Naive thymus-derived CD4-positive, alpha-beta T cell (primary cell): ENCODE measurements at regions not wholly inside any gene's neighbourhood (a gene's known extent, or its start where the extent isn't known, plus 50 kb on each side); places are given as distances from the start of the nearest gene placed in this dataset.

ENCODE experiments used
- ATAC-seq: fragments of 150-1000 bp; cut with Tn5 transposase; 2 replicates; pipeline ENCODE4 v1.10.0; 2021; ENCODE audit warnings: mild to moderate bottlenecking, moderate library complexity
- CTCF ChIA-PET: fragments of 350-600 bp; sonication (Branson Sonifier 250); formaldehyde crosslinking; loops from one replicate; lab custom pipeline; 2021; ENCODE audit warnings: antibody characterized with exemption; lab: Charles Lee
- POLR2A ChIA-PET: fragments of 350-600 bp; sonication (Branson Sonifier 250); formaldehyde crosslinking; loops from one replicate; lab custom pipeline; 2021; ENCODE audit warnings: antibody characterized with exemption, inconsistent platforms; lab: Charles Lee
- DNase-seq, 9 donors: peaks; one replicate each; pipeline versions ENCODE4 v3.0.0 to v3.0.0-alpha.2; 2020 to 2022; ENCODE audit warnings: mixed read lengths in 1 of 9
- H3K27ac ChIP-seq: one replicate; pipeline ENCODE4 v1.7.0; 2013; ENCODE audit warnings: mild to moderate bottlenecking, low read depth, low read length, moderate library complexity
- H3K27me3 ChIP-seq, 2 donors: one replicate each; pipeline ENCODE4 v1.7.0; 2013; ENCODE audit warnings: low read length in 2 of 2, mild to moderate bottlenecking in 2 of 2, moderate library complexity in 2 of 2; ENCODE audit not compliant: control insufficient read depth in 2 of 2, insufficient read depth in 2 of 2
- H3K36me3 ChIP-seq, 3 experiments: 1 replicate in 2 of 3; 2 replicates in 1 of 3; pipeline ENCODE4 v1.7.0; 2013; ENCODE audit warnings: low read length in 3 of 3, mild to moderate bottlenecking in 3 of 3, moderate library complexity in 1 of 3; ENCODE audit not compliant: insufficient read depth in 3 of 3, control insufficient read depth in 2 of 3
- H3K4me1 ChIP-seq, 2 donors: one replicate each; pipeline ENCODE4 v1.7.0; 2013; ENCODE audit warnings: low read length in 2 of 2, mild to moderate bottlenecking in 2 of 2, moderate library complexity in 1 of 2; ENCODE audit not compliant: control insufficient read depth in 2 of 2, insufficient read depth in 2 of 2
- H3K4me3 ChIP-seq: 2 replicates; pipeline ENCODE4 v1.7.0; 2013; ENCODE audit warnings: mild to moderate bottlenecking, low read length
- H3K9me3 ChIP-seq, 3 experiments: 1 replicate in 2 of 3; 2 replicates in 1 of 3; pipeline ENCODE4 v1.7.0; 2013; ENCODE audit warnings: low read length in 3 of 3; ENCODE audit not compliant: control insufficient read depth in 2 of 3
- H3K27ac Mint-ChIP-seq, 9 donors: one replicate each; pipeline ENCODE4 v1.8.0; 2020 to 2022; ENCODE audit warnings: mixed read lengths in 9 of 9, mild to moderate bottlenecking in 8 of 9, moderate library complexity in 5 of 9, inconsistent platforms in 2 of 9
- H3K27me3 Mint-ChIP-seq, 5 donors: one replicate each; pipeline ENCODE4 v1.8.0; 2021 to 2022; ENCODE audit warnings: mixed read lengths in 5 of 5, mild to moderate bottlenecking in 1 of 5
- H3K36me3 Mint-ChIP-seq, 5 donors: one replicate each; pipeline ENCODE4 v1.8.0; 2020 to 2022; ENCODE audit warnings: mixed read lengths in 5 of 5, mild to moderate bottlenecking in 3 of 5, inconsistent platforms in 1 of 5
- H3K4me1 Mint-ChIP-seq, 7 donors: one replicate each; pipeline ENCODE4 v1.8.0; 2020 to 2022; ENCODE audit warnings: mixed read lengths in 7 of 7, mild to moderate bottlenecking in 3 of 7, inconsistent platforms in 1 of 7
- H3K4me3 Mint-ChIP-seq, 10 donors: one replicate each; pipeline ENCODE4 v1.8.0; 2020 to 2022; ENCODE audit warnings: mild to moderate bottlenecking in 10 of 10, mixed read lengths in 10 of 10, moderate library complexity in 6 of 10, inconsistent platforms in 2 of 10
- H3K9me3 Mint-ChIP-seq, 11 donors: one replicate each; pipeline ENCODE4 v1.8.0; 2020 to 2022; ENCODE audit warnings: mixed read lengths in 11 of 11, mild to moderate bottlenecking in 4 of 11, inconsistent platforms in 1 of 11, moderate library complexity in 1 of 11
- intact Hi-C, 2 donors: fragments of 100-400 bp; cut with micrococcal nuclease; formaldehyde crosslinking; loops; one replicate each; pipeline ENCODE4 v1.15.1; 2023

DNA sequence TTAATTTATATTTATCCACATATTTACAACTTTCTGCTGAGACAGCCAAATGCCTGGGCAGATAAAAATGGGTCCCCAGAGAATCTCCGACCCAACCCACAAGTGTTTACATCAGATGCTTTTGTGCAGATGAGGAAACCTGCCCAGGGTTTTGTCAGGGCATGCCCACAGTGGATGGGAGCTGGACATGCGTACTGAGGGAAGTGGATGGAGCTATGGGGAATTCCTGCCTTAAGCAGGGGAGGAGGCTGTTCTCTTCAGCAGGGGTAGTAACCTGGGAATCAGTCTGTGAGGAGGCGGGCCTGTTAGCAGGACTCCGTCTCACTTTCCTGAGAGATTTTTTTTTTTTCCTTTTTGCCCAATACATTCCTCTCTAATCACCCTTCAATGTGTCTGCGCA lies 122.9 kb downstream of the RFC3 start:
- Mint-ChIP-seq H3K4me3 (no peak overlapping the region), H3K9me3 (peaks cover 0 to 1% (median 0%) of the 10 kb centered on the region in 11 donors), H3K27ac (no peak overlapping the region), H3K27me3 (no peaks in the 10 kb centered on the region), H3K4me1 (no peaks in the 10 kb centered on the region), H3K36me3 (peaks cover 0 to 15% (median 0%) of the 10 kb centered on the region in 5 donors)
- H3K9me3 ChIP-seq = no peaks in the 10 kb centered on the region
- ATAC-seq = no peak
- ChIA-PET CTCF (no interaction called here), POLR2A (no interaction called here)
- intact Hi-C loops = no loop called here
- no peak overlapping the region for H3K27ac ChIP-seq
- no peak for DNase-seq
- H3K36me3 ChIP-seq = no peaks in the 10 kb centered on the region
- no peaks in the 10 kb centered on the region for H3K4me1 ChIP-seq
- H3K4me3 ChIP-seq = no peak overlapping the region
- no peaks in the 10 kb centered on the region for H3K27me3 ChIP-seq

GRCh38 chr13:33945477-33945876 lies 127.5 kb downstream of the RFC3 start:
- Mint-ChIP-seq H3K4me1 (no peaks in the 10 kb centered on the region), H3K36me3 (peaks cover 0 to 24% (median 4%) of the 10 kb centered on the region in 5 donors), H3K27ac (no peak overlapping the region), H3K4me3 (no peak overlapping the region), H3K27me3 (no peaks in the 10 kb centered on the region), H3K9me3 (peaks cover 0 to 2% (median 0%) of the 10 kb centered on the region in 11 donors)
- intact Hi-C loops = no loop called here
- Histone ChIP-seq H3K36me3 (no peaks in the 10 kb centered on the region), H3K4me3 (no peak overlapping the region), H3K4me1 (no peaks in the 10 kb centered on the region), H3K27ac (no peak overlapping the region), H3K27me3 (no peaks in the 10 kb centered on the region), H3K9me3 (no peaks in the 10 kb centered on the region)
- ATAC-seq (no peak), DNase-seq (no peak)
- ChIA-PET POLR2A (no interaction called here), CTCF (no interaction called here)

GRCh38 chr13:33953203-33953602 lies 135.3 kb downstream of the RFC3 start:
- CTCF ChIA-PET = no interaction called here
- H3K36me3 Mint-ChIP-seq = no peaks in the 10 kb centered on the region
- ATAC-seq = no peak

DNA sequence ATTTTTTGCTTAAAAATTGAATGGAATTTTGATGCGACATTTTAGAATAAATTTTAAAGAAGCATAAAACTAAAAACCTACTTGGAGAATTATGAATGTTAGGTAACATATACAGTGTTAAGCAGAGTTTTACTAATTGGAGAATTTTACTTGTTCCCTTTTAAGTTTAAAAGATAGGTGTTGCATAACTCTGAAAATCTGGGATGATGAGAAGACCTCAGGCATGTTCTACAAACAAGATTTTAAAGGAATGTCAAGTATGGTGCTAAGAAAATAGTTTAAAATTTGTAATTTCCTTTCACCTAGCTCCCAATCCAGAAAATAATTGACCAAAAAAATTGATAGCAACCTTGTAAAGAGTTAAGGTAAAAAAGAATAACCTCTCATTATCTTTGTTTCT lies 135.8 kb downstream of the RFC3 start:
- ChIA-PET CTCF (no interaction called here), POLR2A (no interaction called here)
- Histone ChIP-seq H3K4me3 (no peak overlapping the region), H3K27me3 (no peaks in the 10 kb centered on the region), H3K27ac (no peak overlapping the region), H3K4me1 (no peaks in the 10 kb centered on the region), H3K36me3 (no peaks in the 10 kb centered on the region), H3K9me3 (no peaks in the 10 kb centered on the region)
- H3K36me3 Mint-ChIP-seq = no peaks in the 10 kb centered on the region
- DNase-seq (no peak), ATAC-seq (no peak)
- H3K9me3 Mint-ChIP-seq = no peaks in the 10 kb centered on the region
- intact Hi-C loops = no loop called here
- no peak overlapping the region for H3K4me3 Mint-ChIP-seq
- H3K27me3 Mint-ChIP-seq = no peaks in the 10 kb centered on the region
- H3K4me1 Mint-ChIP-seq = no peaks in the 10 kb centered on the region
- no peak overlapping the region for H3K27ac Mint-ChIP-seq

More at GRCh38 chr13:33953203-33953602, 135.3 kb downstream of the RFC3 start:
- no peak overlapping the region for H3K27ac ChIP-seq
- no peaks in the 10 kb centered on the region for H3K27me3 Mint-ChIP-seq
- no peaks in the 10 kb centered on the region for H3K27me3 ChIP-seq
- POLR2A ChIA-PET = no interaction called here
- no peak overlapping the region for H3K4me3 Mint-ChIP-seq
- H3K9me3 ChIP-seq = no peaks in the 10 kb centered on the region
- H3K4me1 Mint-ChIP-seq = no peaks in the 10 kb centered on the region
- intact Hi-C loops = no loop called here
- H3K4me3 ChIP-seq = no peak overlapping the region
- H3K27ac Mint-ChIP-seq = no peak overlapping the region
- H3K4me1 ChIP-seq = no peaks in the 10 kb centered on the region
- H3K9me3 Mint-ChIP-seq = no peaks in the 10 kb centered on the region
- no peaks in the 10 kb centered on the region for H3K36me3 ChIP-seq
- no peak for DNase-seq

DNA sequence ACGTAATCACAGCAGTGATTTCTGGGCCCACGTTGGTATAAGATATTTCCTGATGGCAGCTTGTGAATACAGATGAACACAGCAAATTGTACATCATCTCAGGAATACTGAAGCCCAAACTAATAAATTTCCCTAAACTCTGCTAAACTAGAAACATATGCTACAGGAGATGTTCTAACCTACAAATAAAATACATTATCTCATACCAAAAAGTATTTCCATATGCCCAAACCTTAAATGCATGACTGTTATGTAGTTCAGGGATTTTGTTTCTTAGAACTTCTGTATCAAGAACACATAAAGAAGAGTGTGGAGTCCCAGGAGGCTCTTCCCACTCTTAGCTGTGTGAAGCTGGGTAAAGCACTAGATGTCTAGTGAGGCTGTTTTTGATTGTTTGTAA lies 138.4 kb downstream of the RFC3 start:
- POLR2A ChIA-PET = no interaction called here
- Mint-ChIP-seq H3K27ac (no peak overlapping the region), H3K27me3 (no peaks in the 10 kb centered on the region), H3K4me3 (no peak overlapping the region), H3K4me1 (no peaks in the 10 kb centered on the region), H3K9me3 (no peaks in the 10 kb centered on the region), H3K36me3 (peaks cover 0 to 4% (median 0%) of the 10 kb centered on the region in 5 donors)
- Histone ChIP-seq H3K36me3 (no peaks in the 10 kb centered on the region), H3K4me1 (no peaks in the 10 kb centered on the region), H3K9me3 (no peaks in the 10 kb centered on the region), H3K27ac (no peak overlapping the region), H3K27me3 (no peaks in the 10 kb centered on the region), H3K4me3 (no peak overlapping the region)
- CTCF ChIA-PET = no interaction called here
- DNase-seq = no peak
- ATAC-seq = no peak
- intact Hi-C loops = no loop called here

DNA sequence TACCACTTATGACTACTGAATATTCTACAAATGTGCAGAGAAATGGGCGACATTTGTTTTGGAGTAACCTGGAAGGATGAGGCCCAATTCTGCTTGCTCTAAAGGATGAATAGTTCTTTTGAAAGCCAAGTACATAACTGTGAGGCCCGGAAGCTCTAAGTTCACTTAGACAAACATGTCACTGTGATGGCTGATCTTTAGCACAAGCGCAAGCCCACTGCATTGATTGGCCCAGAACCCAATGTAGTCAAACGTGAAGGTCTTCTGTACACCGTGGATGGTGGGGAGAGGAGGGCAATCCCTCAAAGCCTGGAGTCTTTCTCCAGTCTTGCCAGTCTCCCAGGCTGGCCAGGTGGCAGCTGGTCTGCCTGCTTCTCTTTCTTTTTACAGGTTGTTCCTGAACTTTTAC lies 139.6 kb downstream of the RFC3 start:
- Histone ChIP-seq H3K27me3 (no peaks in the 10 kb centered on the region), H3K9me3 (no peaks in the 10 kb centered on the region), H3K27ac (no peak overlapping the region), H3K4me3 (no peak overlapping the region), H3K36me3 (no peaks in the 10 kb centered on the region), H3K4me1 (no peaks in the 10 kb centered on the region)
- no peaks in the 10 kb centered on the region for H3K4me1 Mint-ChIP-seq
- H3K27me3 Mint-ChIP-seq = no peaks in the 10 kb centered on the region
- no peak for ATAC-seq
- no peaks in the 10 kb centered on the region for H3K9me3 Mint-ChIP-seq
- peaks cover 0 to 4% (median 0%) of the 10 kb centered on the region in 5 donors for H3K36me3 Mint-ChIP-seq
- H3K27ac Mint-ChIP-seq = no peak overlapping the region
- POLR2A ChIA-PET = no interaction called here
- CTCF ChIA-PET = no interaction called here
- no peak for DNase-seq
- no peak overlapping the region for H3K4me3 Mint-ChIP-seq
- intact Hi-C loops = no loop called here

DNA sequence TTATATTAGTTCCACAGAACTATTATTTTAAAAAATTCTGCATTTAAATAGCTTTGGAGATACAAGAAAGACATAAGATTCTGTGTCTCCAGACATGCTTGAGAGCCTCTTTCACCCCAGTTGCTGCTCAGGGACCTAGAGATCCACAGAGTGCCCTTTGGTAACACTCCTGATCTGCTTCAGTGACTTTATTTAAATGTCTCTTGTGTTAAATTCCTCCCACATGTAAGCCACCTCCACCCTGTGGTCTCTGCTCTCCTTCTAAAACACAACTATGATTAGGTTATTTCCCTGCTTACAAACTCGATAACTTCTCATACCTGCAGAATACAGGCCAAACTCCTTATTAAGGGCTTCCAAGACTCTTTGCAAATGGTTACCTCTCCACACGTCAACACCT lies 141.0 kb downstream of the RFC3 start:
- no peak overlapping the region for H3K4me3 ChIP-seq
- H3K27ac ChIP-seq = no peak overlapping the region
- no peaks in the 10 kb centered on the region for H3K27me3 ChIP-seq
- no peaks in the 10 kb centered on the region for H3K36me3 ChIP-seq
- no peak for DNase-seq
- H3K36me3 Mint-ChIP-seq = peaks cover 0 to 4% (median 0%) of the 10 kb centered on the region in 5 donors
- H3K4me1 ChIP-seq = no peaks in the 10 kb centered on the region
- H3K27ac Mint-ChIP-seq = no peak overlapping the region
- intact Hi-C loops = no loop called here
- ChIA-PET CTCF (interaction anchor here (0.7 kb wide), 1 partner anchor 36 kb away, joined by 3 read pairs; no protein-coding TSS in a partner anchor), POLR2A (no interaction called here)
- no peak for ATAC-seq
- peaks cover 0 to 2% (median 0%) of the 10 kb centered on the region in 11 donors for H3K9me3 Mint-ChIP-seq
- H3K9me3 ChIP-seq = peaks cover 0 to 3% (median 0%) of the 10 kb centered on the region in 3 experiments
- no peaks in the 10 kb centered on the region for H3K4me1 Mint-ChIP-seq
- no peak overlapping the region for H3K4me3 Mint-ChIP-seq
- H3K27me3 Mint-ChIP-seq = no peaks in the 10 kb centered on the region
